Hepatocyte (in vitro differentiated cells): ENCODE measurements at regions not wholly inside any gene's neighbourhood (a gene's known extent, or its start where the extent isn't known, plus 50 kb on each side); places are given as distances from the start of the nearest gene placed in this dataset.

Experiments used
- CTCF ChIP-seq: fragments of 200-600 bp; sonication (generic); IDR thresholded peaks from 2 replicates; pipeline ENCODE4 v1.5.1; 2016; ENCODE audit warnings: antibody characterized with exemption, mild to moderate bottlenecking; ENCODE audit not compliant: poor library complexity
- EZH2 ChIP-seq: fragments of 200-600 bp; sonication (generic); IDR thresholded peaks from 2 replicates; pipeline ENCODE4 v1.6.1; 2016; ENCODE audit warnings: antibody characterized with exemption, mild to moderate bottlenecking, borderline replicate concordance
- EZH2phosphoT487 ChIP-seq: fragments of 200-600 bp; sonication (generic); IDR thresholded peaks from one replicate; pipeline ENCODE4 v1.6.1; 2018; ENCODE audit warnings: antibody characterized with exemption, mild to moderate bottlenecking, low read depth, moderate library complexity; ENCODE audit not compliant: unreplicated experiment, severe bottlenecking

GRCh38 chr13:33571618-33572017, 246.3 kb upstream of the RFC3 start:
- no peak for TF ChIP-seq CTCF
- no peak for TF ChIP-seq EZH2
- TF ChIP-seq EZH2phosphoT487: no peak
